MG63 (cell line): ENCODE measurements at regions not wholly inside any gene's neighbourhood (a gene's known extent, or its start where the extent isn't known, plus 50 kb on each side); places are given as distances from the start of the nearest gene placed in this dataset.
"Not testable (repeated sequence)": the region's sequence is repeated elsewhere in the genome, so short reads cannot be mapped to it uniquely, and the experiment has no call there.

Experiments
- DNase-seq: peaks from one replicate; pipeline ENCODE4 v3.0.0-alpha.2; 2020
- H3K27me3 ChIP-seq: fragments of 250-450 bp; sonication (Bioruptor Pico); 2 replicates; pipeline ENCODE4 v1.5.1; 2020; ENCODE audit warnings: mild to moderate bottlenecking, moderate library complexity
- H3K36me3 ChIP-seq: fragments of 250-450 bp; sonication (Bioruptor Pico); 2 replicates; pipeline ENCODE4 v1.5.1; 2020; ENCODE audit warnings: mild to moderate bottlenecking, moderate library complexity
- H3K4me3 ChIP-seq: fragments of 250-450 bp; sonication (Bioruptor Pico); 2 replicates; pipeline ENCODE4 v1.5.1; 2020; ENCODE audit warnings: mild to moderate bottlenecking, moderate library complexity
- H3K9me3 ChIP-seq: fragments of 250-450 bp; sonication (Bioruptor Pico); 2 replicates; pipeline ENCODE4 v1.5.1; 2020; ENCODE audit warnings: mild to moderate bottlenecking, moderate library complexity

- no peaks in the 10 kb centered on the region for H3K9me3 ChIP-seq
- no peak for DNase-seq
- H3K36me3 ChIP-seq, result no peaks in the 10 kb centered on the region
- no peak overlapping the region for H3K4me3 ChIP-seq
- no peaks in the 10 kb centered on the region for H3K27me3 ChIP-seq
Observed at GRCh38 chr22:23503736-23504440, 76.2 kb downstream of the IGLL1 start.

GRCh38 chr22:23503142-23503541 lies 76.9 kb downstream of the IGLL1 start:
- H3K27me3 ChIP-seq, result no peaks in the 10 kb centered on the region
- H3K36me3 ChIP-seq, result no peaks in the 10 kb centered on the region
- no peaks in the 10 kb centered on the region for H3K9me3 ChIP-seq
- DNase-seq, result no peak
- H3K4me3 ChIP-seq, result no peak overlapping the region

GRCh38 chr22:23501708-23502107 lies 78.4 kb downstream of the IGLL1 start:
- no peaks in the 10 kb centered on the region for H3K9me3 ChIP-seq
- no peak overlapping the region for H3K4me3 ChIP-seq
- no peaks in the 10 kb centered on the region for H3K27me3 ChIP-seq
- no peaks in the 10 kb centered on the region for H3K36me3 ChIP-seq
- DNase-seq, result no peak

DNA sequence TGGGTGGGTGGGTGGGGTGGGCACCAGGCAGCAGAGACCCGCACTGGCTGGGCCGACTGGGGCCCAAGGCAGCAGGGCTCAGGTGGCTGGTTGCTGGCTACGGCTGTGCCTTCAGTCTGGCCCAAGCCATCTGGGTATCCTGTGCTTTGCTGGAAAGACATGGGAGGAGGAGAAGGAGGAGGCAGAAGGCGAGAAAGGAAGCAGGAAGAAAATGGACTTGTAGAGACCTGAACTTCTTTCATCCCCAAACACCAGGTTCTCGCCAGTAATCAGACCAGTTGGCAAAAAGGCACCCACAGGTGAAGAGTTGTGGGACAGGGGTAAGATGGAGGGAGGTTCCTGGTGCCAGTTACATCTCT lies 78.8 kb downstream of the IGLL1 start:
- Histone ChIP-seq H3K36me3 (no peaks in the 10 kb centered on the region), H3K27me3 (no peaks in the 10 kb centered on the region), H3K9me3 (no peaks in the 10 kb centered on the region), H3K4me3 (no peak overlapping the region)
- no peak for DNase-seq

- no peak overlapping the region for H3K4me3 ChIP-seq
- no peak for DNase-seq
- H3K27me3 ChIP-seq, result no peaks in the 10 kb centered on the region
- H3K9me3 ChIP-seq, result no peaks in the 10 kb centered on the region
- H3K36me3 ChIP-seq, result no peaks in the 10 kb centered on the region
Observed at GRCh38 chr22:23500508-23501260, 79.4 kb downstream of the IGLL1 start.

- no peak for DNase-seq
- H3K9me3 ChIP-seq, result no peaks in the 10 kb centered on the region
- no peaks in the 10 kb centered on the region for H3K36me3 ChIP-seq
- H3K4me3 ChIP-seq, result no peak overlapping the region
- H3K27me3 ChIP-seq, result no peaks in the 10 kb centered on the region
Observed at GRCh38 chr22:23499845-23500500, 80.1 kb downstream of the IGLL1 start.

DNA sequence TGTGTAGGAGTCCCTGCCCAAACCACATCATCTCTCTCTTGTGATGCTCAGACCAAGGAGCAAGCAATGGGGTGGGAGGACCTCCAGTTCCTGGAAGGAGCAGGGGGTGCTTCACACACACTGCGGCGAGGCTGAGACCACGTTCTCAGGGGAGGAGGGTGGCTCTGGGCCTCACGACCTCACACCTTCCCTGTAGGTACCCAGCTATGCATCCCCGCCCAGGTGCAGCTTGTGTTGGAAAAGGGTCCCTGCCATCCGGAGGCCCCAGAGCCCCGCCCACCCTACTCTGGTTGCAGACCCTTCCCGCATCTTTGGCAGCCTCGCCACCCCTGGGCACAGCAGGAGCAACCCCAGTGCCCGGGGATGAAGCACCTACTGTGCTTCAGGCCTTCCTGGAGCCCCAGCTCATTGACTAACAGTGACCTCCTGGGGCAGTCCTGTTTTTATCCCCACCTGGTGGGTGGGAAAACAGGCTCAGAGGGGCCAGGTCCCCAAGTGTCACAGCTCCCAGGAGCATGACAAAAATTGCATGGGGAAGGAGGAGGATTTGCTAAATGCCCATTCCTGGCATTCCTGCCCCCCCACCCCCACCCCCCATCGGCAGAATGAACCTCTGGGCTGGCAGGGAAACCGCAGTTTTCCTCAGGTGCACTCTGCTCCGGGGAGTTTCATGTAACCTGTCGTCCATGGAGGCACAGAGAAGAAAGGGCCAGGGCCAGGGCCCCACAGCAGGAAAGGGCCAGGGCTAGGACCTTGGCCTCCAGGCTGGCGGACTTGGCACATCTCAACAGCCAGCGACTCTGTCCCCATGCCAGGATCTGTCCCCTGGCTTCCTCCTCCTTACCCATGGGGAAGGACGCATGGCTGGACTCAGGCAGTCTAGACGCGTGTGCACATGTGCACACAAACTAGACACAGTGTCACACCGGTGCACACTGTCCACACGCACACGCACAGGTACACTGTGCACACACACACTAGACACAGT lies 81.0 kb downstream of the IGLL1 start:
- Histone ChIP-seq H3K4me3 (no peak overlapping the region), H3K9me3 (no peaks in the 10 kb centered on the region), H3K27me3 (no peaks in the 10 kb centered on the region), H3K36me3 (no peaks in the 10 kb centered on the region)
- no peak for DNase-seq

DNA sequence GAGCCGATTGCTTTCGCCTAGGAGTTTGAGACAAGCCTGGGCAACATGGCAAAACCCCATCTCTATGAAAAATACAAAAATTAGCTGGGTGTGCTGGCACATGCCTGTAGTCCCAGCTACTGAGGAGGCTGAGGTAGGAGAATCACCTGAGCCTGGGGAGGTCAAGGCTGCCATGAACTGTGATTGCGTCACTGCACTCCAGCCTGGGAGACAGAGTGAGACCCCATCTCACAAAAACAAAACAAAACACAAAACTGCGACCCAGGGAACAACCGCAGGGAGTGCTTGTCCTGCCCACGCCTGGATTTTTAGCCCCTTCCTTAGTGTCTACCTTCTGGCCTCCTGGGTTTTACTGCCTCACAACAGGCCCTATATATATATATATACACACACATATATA lies 82.2 kb downstream of the IGLL1 start:
- not testable (repeated sequence) for H3K9me3 ChIP-seq, H3K27me3 ChIP-seq, DNase-seq, H3K4me3 ChIP-seq, H3K36me3 ChIP-seq

DNA sequence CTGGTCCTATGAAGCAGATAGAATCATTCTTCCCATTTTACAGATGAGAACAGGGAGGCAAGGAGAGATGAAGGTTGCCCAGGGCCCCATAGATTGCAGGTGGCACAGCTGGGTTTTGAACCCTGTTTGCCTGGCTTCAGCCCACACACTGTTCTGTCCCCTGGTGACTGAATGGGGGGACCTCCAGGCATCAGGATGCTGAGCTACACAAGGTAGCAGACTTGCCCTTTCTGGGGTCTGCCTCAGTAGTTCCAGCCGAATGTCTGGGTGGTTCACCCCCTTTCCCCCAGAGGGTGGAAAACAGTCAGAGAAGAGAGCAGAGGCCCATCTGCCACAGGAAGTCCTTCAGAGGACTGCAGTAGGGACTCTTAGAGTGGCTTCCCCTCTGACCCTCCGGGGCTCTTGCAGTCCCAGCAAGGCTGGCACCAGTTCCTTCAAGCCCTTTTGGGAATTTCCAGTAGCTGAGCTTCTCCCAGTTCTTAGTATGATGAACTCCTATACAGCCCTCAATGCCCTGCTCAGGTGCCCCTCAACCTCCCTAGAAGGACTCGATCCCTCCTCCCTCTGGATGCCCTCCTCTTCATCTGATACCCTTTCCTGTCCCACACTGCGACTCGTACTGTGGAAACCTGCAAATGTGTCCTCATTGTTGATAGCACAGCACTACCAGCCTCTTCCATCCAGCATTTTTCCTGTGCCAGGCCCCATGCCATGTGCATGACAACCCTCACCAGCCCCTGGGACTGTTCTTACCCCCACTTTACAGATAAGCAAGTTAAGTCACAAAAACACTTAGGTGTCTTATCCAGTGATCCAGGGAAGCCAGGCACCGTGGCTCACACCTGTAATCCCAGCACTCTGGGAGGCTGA lies 82.8 kb downstream of the IGLL1 start:
- no peak for DNase-seq
- Histone ChIP-seq H3K36me3 (no peaks in the 10 kb centered on the region), H3K4me3 (no peak overlapping the region), H3K9me3 (no peaks in the 10 kb centered on the region), H3K27me3 (no peaks in the 10 kb centered on the region)

DNA sequence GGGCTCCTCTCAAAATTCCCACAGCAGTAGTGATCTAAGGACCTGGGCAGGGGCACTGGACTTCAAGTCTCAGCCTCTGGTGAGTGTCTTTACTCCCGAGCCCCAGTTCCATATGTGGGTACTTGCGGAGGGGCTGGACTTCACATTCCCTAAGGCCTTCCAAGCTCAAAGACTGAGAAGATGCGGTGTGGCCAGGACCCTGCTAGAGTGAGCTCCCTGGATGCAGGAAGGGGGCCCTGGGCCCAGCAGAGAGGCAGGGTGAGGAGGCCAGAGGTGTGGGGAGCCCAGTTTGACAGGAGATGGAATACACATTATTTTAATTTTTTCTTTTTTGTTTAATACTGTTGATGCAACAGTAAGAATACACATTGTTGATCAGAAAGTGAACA lies 83.7 kb downstream of the IGLL1 start:
- H3K9me3 ChIP-seq, result no peaks in the 10 kb centered on the region
- H3K27me3 ChIP-seq, result no peaks in the 10 kb centered on the region
- H3K36me3 ChIP-seq, result no peaks in the 10 kb centered on the region
- no peak for DNase-seq
- no peak overlapping the region for H3K4me3 ChIP-seq

DNA sequence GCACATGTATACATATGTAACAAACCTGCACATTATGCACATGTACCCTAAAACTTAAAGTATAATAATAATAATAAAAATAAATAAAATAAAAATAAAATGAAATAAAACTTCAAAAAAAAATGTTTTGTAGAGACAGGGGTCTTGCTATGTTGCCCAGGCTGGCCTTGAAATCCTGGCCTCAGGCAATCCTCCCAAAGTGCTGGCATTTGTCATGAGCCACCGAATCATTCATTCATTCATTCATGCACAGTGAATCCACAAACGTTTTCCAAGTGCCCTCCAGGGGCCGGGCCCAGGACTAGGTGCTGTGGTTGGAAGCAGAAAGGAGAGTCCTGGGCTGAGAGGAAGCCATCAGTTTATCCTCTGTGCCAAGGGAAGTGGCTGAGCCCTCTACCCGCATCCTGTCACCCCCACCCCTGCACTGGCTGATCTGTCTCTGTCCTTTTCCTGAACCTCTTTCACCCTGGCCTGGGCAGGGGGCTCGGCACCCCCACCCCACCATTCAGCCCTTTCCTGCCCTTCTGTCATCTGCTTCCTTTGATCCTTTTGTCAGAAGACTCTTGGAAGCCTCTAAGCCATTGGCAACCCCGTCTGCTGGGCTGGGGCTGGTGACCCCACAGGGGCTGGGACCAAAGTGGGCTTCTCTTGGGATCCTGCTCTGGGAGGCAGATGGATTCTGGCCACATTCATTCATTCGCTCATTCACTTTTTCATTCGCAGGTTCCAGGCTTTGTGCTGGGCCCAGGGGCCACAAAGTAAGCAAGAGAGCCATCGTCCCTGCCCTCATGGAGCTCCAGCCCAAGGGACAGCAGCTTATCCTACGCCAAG lies 84.3 kb downstream of the IGLL1 start:
- Histone ChIP-seq H3K4me3 (no peak overlapping the region), H3K9me3 (no peaks in the 10 kb centered on the region), H3K36me3 (no peaks in the 10 kb centered on the region), H3K27me3 (no peaks in the 10 kb centered on the region)
- no peak for DNase-seq

GRCh38 chr22:23494930-23495266 lies 85.2 kb downstream of the IGLL1 start:
- no peaks in the 10 kb centered on the region for H3K36me3 ChIP-seq
- H3K27me3 ChIP-seq, result no peaks in the 10 kb centered on the region
- no peak for DNase-seq
- H3K9me3 ChIP-seq, result no peaks in the 10 kb centered on the region
- H3K4me3 ChIP-seq, result no peak overlapping the region

DNA sequence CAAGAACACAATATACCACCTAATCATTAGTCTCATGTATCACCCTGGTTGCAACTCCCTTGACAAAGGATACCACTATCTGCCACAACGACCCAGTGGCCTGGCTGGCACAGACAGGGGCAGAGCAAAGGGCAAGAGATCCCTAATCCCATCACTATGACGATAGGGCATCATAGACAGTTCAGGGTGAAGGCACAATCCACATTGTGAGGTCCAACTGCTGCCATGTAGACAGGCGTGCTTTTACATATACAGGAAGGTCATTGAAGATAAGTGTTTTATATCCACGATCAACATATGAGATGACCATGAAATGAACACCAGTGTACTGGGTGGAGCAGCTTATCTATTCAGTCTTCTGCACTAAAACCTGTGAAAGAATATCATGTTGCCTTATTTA lies 94.6 kb downstream of the IGLL1 start:
- no peak for DNase-seq
- no peaks in the 10 kb centered on the region for H3K36me3 ChIP-seq
- no peaks in the 10 kb centered on the region; the same call in 1 of the 2 replicates for H3K9me3 ChIP-seq
- peaks cover 7% of the 10 kb centered on the region for H3K27me3 ChIP-seq
- no peak overlapping the region for H3K4me3 ChIP-seq

- H3K9me3 ChIP-seq, result no peaks in the 10 kb centered on the region; the same call in 1 of the 2 replicates
- H3K4me3 ChIP-seq, result no peak overlapping the region
- DNase-seq, result no peak
- no peaks in the 10 kb centered on the region for H3K36me3 ChIP-seq
- peaks cover 9% of the 10 kb centered on the region for H3K27me3 ChIP-seq
Observed at GRCh38 chr22:23484651-23485050, 95.4 kb downstream of the IGLL1 start.

GRCh38 chr22:23481369-23481768 lies 98.7 kb downstream of the IGLL1 start:
- no peaks in the 10 kb centered on the region; the same call in 1 of the 2 replicates for H3K9me3 ChIP-seq
- no peak for DNase-seq
- H3K4me3 ChIP-seq, result no peak overlapping the region
- peaks cover 15% of the 10 kb centered on the region for H3K27me3 ChIP-seq
- H3K36me3 ChIP-seq, result no peaks in the 10 kb centered on the region
